ENCODE measurements at regions not wholly inside any gene's neighbourhood (a gene's known extent, or its start where the extent isn't known, plus 50 kb on each side); places are given as distances from the start of the nearest gene placed in this dataset.

DNA sequence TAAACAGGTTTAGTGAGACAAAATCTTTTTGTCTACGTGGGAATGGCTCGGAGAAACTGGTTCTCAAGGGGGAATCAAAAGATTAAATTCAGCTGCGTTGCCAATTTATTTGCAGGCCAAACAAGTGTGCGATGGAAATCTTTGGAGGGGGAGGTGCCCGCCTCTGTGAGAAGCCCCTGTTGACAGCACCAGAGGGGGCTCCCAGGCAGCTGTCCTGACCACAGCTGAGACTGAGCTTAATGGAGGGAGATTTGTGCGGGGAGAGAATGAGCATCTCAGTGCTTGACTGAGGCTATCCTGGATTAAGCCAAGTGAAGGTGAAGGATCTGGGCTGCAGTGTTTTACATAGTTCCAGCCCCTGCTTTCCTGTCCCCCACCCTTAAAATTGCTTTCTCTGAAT lies 169.7 kb downstream of the ATG4C start:
- Histone ChIP-seq H3K4me3 (no peak overlapping the region), H3K27ac (no peak overlapping the region), H3K27me3 (peaks cover 0 to 61% (median 17%) of the 10 kb centered on the region in 9 donors), H3K36me3 (no peaks in the 10 kb centered on the region), H3K4me1 (no peaks in the 10 kb centered on the region), H3K9me3 (no peaks in the 10 kb centered on the region)
- 22 to 27% (median 23%) methylated on average over 6 of the region's 6 CpGs for WGBS, 4 donors
- DNase-seq: no peak
- no peak for TF ChIP-seq POLR2A (IDR thresholded peaks at IDR 0.05)
- TF ChIP-seq, protein P1, sequence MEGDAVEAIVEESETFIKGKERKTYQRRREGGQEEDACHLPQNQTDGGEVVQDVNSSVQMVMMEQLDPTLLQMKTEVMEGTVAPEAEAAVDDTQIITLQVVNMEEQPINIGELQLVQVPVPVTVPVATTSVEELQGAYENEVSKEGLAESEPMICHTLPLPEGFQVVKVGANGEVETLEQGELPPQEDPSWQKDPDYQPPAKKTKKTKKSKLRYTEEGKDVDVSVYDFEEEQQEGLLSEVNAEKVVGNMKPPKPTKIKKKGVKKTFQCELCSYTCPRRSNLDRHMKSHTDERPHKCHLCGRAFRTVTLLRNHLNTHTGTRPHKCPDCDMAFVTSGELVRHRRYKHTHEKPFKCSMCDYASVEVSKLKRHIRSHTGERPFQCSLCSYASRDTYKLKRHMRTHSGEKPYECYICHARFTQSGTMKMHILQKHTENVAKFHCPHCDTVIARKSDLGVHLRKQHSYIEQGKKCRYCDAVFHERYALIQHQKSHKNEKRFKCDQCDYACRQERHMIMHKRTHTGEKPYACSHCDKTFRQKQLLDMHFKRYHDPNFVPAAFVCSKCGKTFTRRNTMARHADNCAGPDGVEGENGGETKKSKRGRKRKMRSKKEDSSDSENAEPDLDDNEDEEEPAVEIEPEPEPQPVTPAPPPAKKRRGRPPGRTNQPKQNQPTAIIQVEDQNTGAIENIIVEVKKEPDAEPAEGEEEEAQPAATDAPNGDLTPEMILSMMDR (IDR thresholded peaks at IDR 0.05): no peak
- ATAC-seq: no peak
- intact Hi-C loops (cut with DNase I): no loop called here

DNA sequence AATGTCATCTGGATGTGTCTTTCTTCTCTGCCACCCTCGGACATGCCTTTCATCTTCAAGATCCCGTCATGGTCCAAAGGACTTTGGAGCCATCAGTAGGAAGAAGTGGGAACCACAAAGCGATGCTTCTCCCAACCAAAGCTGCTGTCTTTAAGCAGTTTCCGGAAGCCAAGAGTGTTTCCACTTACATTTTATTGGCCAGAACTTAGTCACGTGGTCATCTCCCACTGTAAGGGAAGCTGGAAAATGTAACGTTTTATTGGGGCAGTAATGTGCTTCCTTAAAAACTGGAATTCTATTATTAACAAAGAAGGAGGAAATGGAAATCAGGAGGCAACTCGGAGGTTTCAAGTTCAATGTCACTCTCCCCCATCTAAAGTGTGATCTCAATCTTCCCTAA lies 170.8 kb downstream of the ATG4C start:
- ATAC-seq (no peak), DNase-seq (no peak)
- Histone ChIP-seq H3K4me1 (no peaks in the 10 kb centered on the region), H3K27ac (no peak overlapping the region), H3K4me3 (no peak overlapping the region), H3K9me3 (no peaks in the 10 kb centered on the region), H3K36me3 (no peaks in the 10 kb centered on the region), H3K27me3 (peaks cover 0 to 57% (median 14%) of the 10 kb centered on the region in 9 donors)
- WGBS, 4 donors: 48 to 61% (median 53%) methylated on average over 7 of the region's 7 CpGs
- intact Hi-C loops (cut with DNase I): no loop called here
- no peak for TF ChIP-seq POLR2A (IDR thresholded peaks at IDR 0.05)
- TF ChIP-seq, protein P1 (IDR thresholded peaks at IDR 0.05): no peak

DNA sequence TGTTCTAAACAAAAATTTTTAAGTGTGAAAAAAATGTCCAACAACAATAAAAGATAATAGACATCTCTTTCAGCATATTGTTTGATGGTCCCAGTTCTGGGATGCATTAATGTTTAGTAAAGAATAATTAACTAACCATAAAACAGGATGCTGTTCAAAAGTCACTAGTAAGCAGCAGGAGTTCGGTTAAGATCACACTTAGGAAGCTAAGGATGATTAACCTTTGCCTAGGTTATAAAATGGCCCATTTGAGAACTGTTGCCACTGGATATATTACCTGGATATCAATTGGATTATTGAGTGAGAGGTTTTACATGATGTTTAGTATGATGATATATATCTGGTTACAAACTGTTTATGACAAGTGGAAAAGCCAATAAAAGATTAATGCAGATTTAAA lies 171.7 kb downstream of the ATG4C start:
- no peaks in the 10 kb centered on the region for H3K4me1 ChIP-seq
- H3K27me3 ChIP-seq: peaks cover 0 to 55% (median 12%) of the 10 kb centered on the region in 9 donors
- no peak for DNase-seq
- no peak for ATAC-seq
- H3K9me3 ChIP-seq: no peaks in the 10 kb centered on the region
- 70 to 93% (median 77%) methylated on average over 1 of the region's 1 CpG for WGBS, 4 donors
- no peak overlapping the region for H3K4me3 ChIP-seq
- H3K36me3 ChIP-seq: no peaks in the 10 kb centered on the region
- no peak overlapping the region for H3K27ac ChIP-seq
- TF ChIP-seq, protein P1 (IDR thresholded peaks at IDR 0.05): no peak
- TF ChIP-seq POLR2A (IDR thresholded peaks at IDR 0.05): no peak
- intact Hi-C loops (cut with DNase I): no loop called here

DNA sequence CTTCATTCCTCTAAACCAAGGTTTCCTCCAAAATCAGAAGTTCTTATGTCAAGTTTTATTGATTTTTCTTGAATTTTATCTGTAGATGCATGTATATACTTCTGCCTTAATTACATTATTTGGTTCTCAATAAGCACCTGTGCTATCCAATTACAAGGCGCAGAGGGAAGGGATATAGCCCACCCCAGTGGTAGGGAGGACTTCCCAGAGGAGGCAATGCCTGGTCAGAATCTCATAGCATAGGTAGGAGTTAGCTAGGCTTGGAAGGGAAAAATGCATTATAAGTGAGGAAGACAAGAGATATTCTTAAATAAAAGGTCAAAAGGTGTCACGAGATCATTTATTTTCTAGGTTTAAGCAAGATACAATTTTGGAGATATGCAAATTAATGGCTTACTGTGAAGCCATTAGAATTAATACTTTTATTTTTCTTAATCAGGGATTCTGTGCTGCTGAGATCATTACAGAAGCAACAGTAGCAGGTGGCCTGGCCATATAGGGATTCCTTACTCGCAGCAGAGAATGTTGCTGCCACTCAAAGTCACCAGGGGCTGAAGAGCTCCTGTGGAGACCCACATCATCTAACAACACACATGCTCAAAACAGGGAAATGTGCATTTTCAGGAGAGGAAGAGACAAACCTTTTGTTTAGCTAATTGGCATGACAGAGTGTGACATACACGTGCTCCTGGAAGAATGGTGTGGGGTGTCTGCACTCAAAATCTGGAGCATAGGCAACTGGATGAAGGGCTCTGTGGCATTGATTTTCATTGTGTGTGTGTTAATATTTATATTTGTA lies 178.3 kb downstream of the ATG4C start:
- TF ChIP-seq POLR2A (IDR thresholded peaks at IDR 0.05): no peak
- ATAC-seq: no peak
- Histone ChIP-seq H3K36me3 (no peaks in the 10 kb centered on the region), H3K27ac (no peak overlapping the region), H3K9me3 (no peaks in the 10 kb centered on the region), H3K4me3 (no peak overlapping the region), H3K27me3 (peaks cover 0 to 15% (median 0%) of the 10 kb centered on the region in 9 donors), H3K4me1 (no peaks in the 10 kb centered on the region)
- 56 to 65% (median 60%) methylated on average over 4 of the region's 4 CpGs for WGBS, 4 donors
- no peak for DNase-seq
- intact Hi-C loops (cut with DNase I): loop anchor here in 2 of 10 donors (5.0 kb wide), 1 partner anchor 110 kb away; no protein-coding TSS in a partner anchor
